ENCODE measurements at regions not wholly inside any gene's neighbourhood (a gene's known extent, or its start where the extent isn't known, plus 50 kb on each side); places are given as distances from the start of the nearest gene placed in this dataset.

GRCh38 chr3:95522449-95522848 lies 1291.9 kb upstream of the EPHA6 start:
- Histone ChIP-seq H3K9me3 (replicated peaks in 1 of 2; ENCODE audit: control insufficient read depth in 1 of 2, insufficient read depth in 1 of 2, low read length in 2 of 2) (no peaks in the 10 kb centered on the region), H3K4me1 (ENCODE audit: control insufficient read depth in 1 of 2, insufficient read depth in 2 of 2, low read length in 2 of 2) (no peaks in the 10 kb centered on the region), H2AFZ (ENCODE audit: insufficient read depth, low read depth, low read length, poor library complexity, severe bottlenecking) (no peak overlapping the region), H3K27me3 (ENCODE audit: control insufficient read depth in 2 of 2, insufficient read depth in 2 of 2, low read length in 2 of 2) (no peaks in the 10 kb centered on the region), H3K79me2 (ENCODE audit: insufficient read depth, low read length) (no peaks in the 10 kb centered on the region), H4K20me1 (ENCODE audit: insufficient read depth, low read length) (no peaks in the 10 kb centered on the region), H3K4me2 (replicated peaks; ENCODE audit: extremely low read depth, low read length, poor library complexity, severe bottlenecking) (no peak overlapping the region), H3K36me3 (replicated peaks in 1 of 2; ENCODE audit: control insufficient read depth in 1 of 2, insufficient read depth in 2 of 2, low read length in 2 of 2) (no peaks in the 10 kb centered on the region), H3K9ac (ENCODE audit: insufficient read depth, low read length, poor library complexity, severe bottlenecking) (no peak overlapping the region), H3K27ac (ENCODE audit: low read depth in 1 of 2, low read length in 2 of 2) (no peak overlapping the region), H3K4me3 (replicated peaks in 1 of 3; ENCODE audit: low read depth in 2 of 3, low read length in 3 of 3) (no peak overlapping the region)
- Mint-ChIP-seq H3K4me1 (no peaks in the 10 kb centered on the region), H3K4me3 (no peak overlapping the region), H3K36me3 (no peaks in the 10 kb centered on the region), H3K9me3 (no peaks in the 10 kb centered on the region), H3K27me3 (ENCODE audit: low read depth in 3 of 3) (no peaks in the 10 kb centered on the region), H3K27ac (no peak overlapping the region)
- intact Hi-C loops (cut with micrococcal nuclease) = no loop called here
- no peak for DNase-seq
- no peak for TF ChIP-seq CTCF (IDR thresholded peaks at IDR 0.05)
- WGBS (ENCODE audit: insufficient coverage) = no CpG with 5 or more reads among the region's 2 CpGs

DNA sequence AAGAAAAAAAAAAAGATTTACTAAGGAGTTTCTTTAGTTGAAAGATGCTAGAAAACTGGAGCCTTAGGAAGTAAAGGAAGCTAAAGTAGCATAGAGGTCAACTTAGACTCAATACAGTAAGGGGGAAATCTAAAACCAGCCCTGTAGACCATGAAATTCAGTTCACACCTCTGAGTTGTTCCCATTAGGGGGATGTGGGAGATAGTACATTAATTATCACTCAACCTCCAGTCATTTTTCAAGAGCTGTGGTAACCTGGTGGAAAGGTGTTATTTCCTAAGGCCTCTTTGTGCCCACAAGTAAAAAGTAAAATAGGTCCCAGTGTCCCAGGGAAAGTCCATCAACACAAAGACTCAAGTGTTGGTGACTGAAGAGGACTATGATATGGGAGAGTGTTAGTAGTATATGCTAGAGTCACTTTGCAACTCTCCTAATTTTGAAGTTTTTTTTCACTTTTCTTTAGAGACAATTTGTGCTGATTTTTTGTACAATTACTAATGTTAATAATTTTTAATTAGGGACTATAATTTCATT lies 1274.4 kb upstream of the EPHA6 start:
- H3K4me1 Mint-ChIP-seq = no peaks in the 10 kb centered on the region
- H3K4me2 ChIP-seq (replicated peaks; ENCODE audit: extremely low read depth, low read length, poor library complexity, severe bottlenecking) = no peak overlapping the region
- no peak overlapping the region for H3K9ac ChIP-seq (ENCODE audit: insufficient read depth, low read length, poor library complexity, severe bottlenecking)
- intact Hi-C loops (cut with micrococcal nuclease) = no loop called here
- no peaks in the 10 kb centered on the region for H3K36me3 Mint-ChIP-seq
- H3K4me3 Mint-ChIP-seq = no peak overlapping the region
- H3K27me3 ChIP-seq (ENCODE audit: control insufficient read depth in 2 of 2, insufficient read depth in 2 of 2, low read length in 2 of 2) = no peaks in the 10 kb centered on the region
- H3K27me3 Mint-ChIP-seq (ENCODE audit: low read depth in 3 of 3) = peaks cover 0 to under 1% (median 0%) of the 10 kb centered on the region in 3 donors
- no peaks in the 10 kb centered on the region for H3K79me2 ChIP-seq (ENCODE audit: insufficient read depth, low read length)
- H3K4me1 ChIP-seq (ENCODE audit: control insufficient read depth in 1 of 2, insufficient read depth in 2 of 2, low read length in 2 of 2) = no peaks in the 10 kb centered on the region
- TF ChIP-seq CTCF (IDR thresholded peaks at IDR 0.05) = no peak
- H3K9me3 Mint-ChIP-seq = peaks cover 0 to 4% (median 2%) of the 10 kb centered on the region in 7 donors
- no peaks in the 10 kb centered on the region for H4K20me1 ChIP-seq (ENCODE audit: insufficient read depth, low read length)
- no peaks in the 10 kb centered on the region for H3K36me3 ChIP-seq (replicated peaks in 1 of 2; ENCODE audit: control insufficient read depth in 1 of 2, insufficient read depth in 2 of 2, low read length in 2 of 2)
- no peak overlapping the region for H2AFZ ChIP-seq (ENCODE audit: insufficient read depth, low read depth, low read length, poor library complexity, severe bottlenecking)
- H3K27ac Mint-ChIP-seq = no peak overlapping the region
- H3K4me3 ChIP-seq (replicated peaks in 1 of 3; ENCODE audit: low read depth in 2 of 3, low read length in 3 of 3) = no peak overlapping the region
- H3K27ac ChIP-seq (ENCODE audit: low read depth in 1 of 2, low read length in 2 of 2) = no peak overlapping the region
- no peaks in the 10 kb centered on the region for H3K9me3 ChIP-seq (replicated peaks in 1 of 2; ENCODE audit: control insufficient read depth in 1 of 2, insufficient read depth in 1 of 2, low read length in 2 of 2)
- no peak for DNase-seq

Data from CD14-positive monocyte (primary cell).